GM23338 (cell line): ENCODE measurements at regions not wholly inside any gene's neighbourhood (a gene's known extent, or its start where the extent isn't known, plus 50 kb on each side); places are given as distances from the start of the nearest gene placed in this dataset.

ENCODE experiments used
- CREB1 ChIP-seq: fragments of 250-450 bp; sonication (Bioruptor Pico); IDR thresholded peaks from 2 replicates; pipeline ENCODE4 v1.5.0; 2020; ENCODE audit warnings: low read depth, mild to moderate bottlenecking, moderate library complexity
- EZH2 ChIP-seq: fragments of 200-600 bp; sonication (generic); IDR thresholded peaks from one replicate; pipeline ENCODE4 v1.8.0; 2017; ENCODE audit warnings: antibody characterized with exemption, mild to moderate bottlenecking, low read depth; ENCODE audit not compliant: unreplicated experiment
- EZH2phosphoT487 ChIP-seq: fragments of 200-600 bp; sonication (generic); IDR thresholded peaks from one replicate; pipeline ENCODE4 v1.8.1; 2018; ENCODE audit warnings: antibody characterized with exemption; ENCODE audit not compliant: unreplicated experiment
- JUNB ChIP-seq: IDR thresholded peaks from one replicate; pipeline ENCODE4 v1.6.1; 2016; ENCODE audit warnings: antibody characterized with exemption; ENCODE audit not compliant: unreplicated experiment
- POLR2AphosphoS5 ChIP-seq: IDR thresholded peaks from 2 replicates; pipeline ENCODE4 v1.6.1; 2016; ENCODE audit warnings: antibody characterized with exemption, low read depth
- STAT1 ChIP-seq: IDR thresholded peaks from one replicate; pipeline ENCODE4 v1.6.1; 2016; ENCODE audit warnings: antibody characterized with exemption; ENCODE audit not compliant: unreplicated experiment
- ZNF114 ChIP-seq: fragments of 250-450 bp; sonication (Bioruptor Pico); IDR thresholded peaks from 2 replicates; pipeline ENCODE4 v1.5.0; 2020; ENCODE audit warnings: mild to moderate bottlenecking, moderate library complexity
- TF ChIP-seq, protein P1 (sequence below), 2 experiments: fragments of 200-600 bp in 1 of 2; sonication (generic) in 1 of 2; conservative IDR thresholded peaks; 2 replicates each; pipeline versions ENCODE4 v1.5.1 to v1.6.1; 2016 to 2017; ENCODE audit warnings: antibody characterized with exemption in 2 of 2, low read depth in 2 of 2, mild to moderate bottlenecking in 2 of 2, moderate library complexity in 1 of 2
- TF ChIP-seq, protein P2 (sequence below): IDR thresholded peaks from one replicate; pipeline ENCODE4 v1.6.1; 2018; ENCODE audit warnings: antibody characterized with exemption; ENCODE audit not compliant: unreplicated experiment

DNA sequence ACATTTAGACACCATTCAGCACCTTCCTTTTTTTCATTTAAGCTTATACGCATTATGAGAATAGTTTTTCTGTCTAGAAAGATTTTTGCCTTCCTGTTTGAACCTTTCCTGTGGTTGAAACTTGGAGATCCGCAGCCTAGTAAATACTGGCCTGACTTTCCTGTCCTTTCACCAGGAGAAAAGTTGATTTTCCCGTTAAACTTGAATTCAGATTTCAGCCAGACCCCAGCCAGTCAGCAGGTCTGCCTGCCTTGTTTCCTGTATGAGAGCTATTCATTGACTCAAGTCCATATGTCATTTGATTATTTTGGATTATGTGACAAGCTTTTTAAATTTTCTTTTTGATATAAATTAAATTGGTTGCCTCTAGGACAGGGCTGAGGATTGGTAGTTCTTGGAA lies 71.5 kb downstream of the EVX1 start:
- TF ChIP-seq, protein P1, sequence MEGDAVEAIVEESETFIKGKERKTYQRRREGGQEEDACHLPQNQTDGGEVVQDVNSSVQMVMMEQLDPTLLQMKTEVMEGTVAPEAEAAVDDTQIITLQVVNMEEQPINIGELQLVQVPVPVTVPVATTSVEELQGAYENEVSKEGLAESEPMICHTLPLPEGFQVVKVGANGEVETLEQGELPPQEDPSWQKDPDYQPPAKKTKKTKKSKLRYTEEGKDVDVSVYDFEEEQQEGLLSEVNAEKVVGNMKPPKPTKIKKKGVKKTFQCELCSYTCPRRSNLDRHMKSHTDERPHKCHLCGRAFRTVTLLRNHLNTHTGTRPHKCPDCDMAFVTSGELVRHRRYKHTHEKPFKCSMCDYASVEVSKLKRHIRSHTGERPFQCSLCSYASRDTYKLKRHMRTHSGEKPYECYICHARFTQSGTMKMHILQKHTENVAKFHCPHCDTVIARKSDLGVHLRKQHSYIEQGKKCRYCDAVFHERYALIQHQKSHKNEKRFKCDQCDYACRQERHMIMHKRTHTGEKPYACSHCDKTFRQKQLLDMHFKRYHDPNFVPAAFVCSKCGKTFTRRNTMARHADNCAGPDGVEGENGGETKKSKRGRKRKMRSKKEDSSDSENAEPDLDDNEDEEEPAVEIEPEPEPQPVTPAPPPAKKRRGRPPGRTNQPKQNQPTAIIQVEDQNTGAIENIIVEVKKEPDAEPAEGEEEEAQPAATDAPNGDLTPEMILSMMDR (conservative IDR thresholded peaks at IDR 0.05; ENCODE audit: low read depth in 2 of 2): no peak
- no peak for TF ChIP-seq EZH2
- no peak for TF ChIP-seq STAT1
- no peak for TF ChIP-seq POLR2AphosphoS5
- TF ChIP-seq, protein P2, sequence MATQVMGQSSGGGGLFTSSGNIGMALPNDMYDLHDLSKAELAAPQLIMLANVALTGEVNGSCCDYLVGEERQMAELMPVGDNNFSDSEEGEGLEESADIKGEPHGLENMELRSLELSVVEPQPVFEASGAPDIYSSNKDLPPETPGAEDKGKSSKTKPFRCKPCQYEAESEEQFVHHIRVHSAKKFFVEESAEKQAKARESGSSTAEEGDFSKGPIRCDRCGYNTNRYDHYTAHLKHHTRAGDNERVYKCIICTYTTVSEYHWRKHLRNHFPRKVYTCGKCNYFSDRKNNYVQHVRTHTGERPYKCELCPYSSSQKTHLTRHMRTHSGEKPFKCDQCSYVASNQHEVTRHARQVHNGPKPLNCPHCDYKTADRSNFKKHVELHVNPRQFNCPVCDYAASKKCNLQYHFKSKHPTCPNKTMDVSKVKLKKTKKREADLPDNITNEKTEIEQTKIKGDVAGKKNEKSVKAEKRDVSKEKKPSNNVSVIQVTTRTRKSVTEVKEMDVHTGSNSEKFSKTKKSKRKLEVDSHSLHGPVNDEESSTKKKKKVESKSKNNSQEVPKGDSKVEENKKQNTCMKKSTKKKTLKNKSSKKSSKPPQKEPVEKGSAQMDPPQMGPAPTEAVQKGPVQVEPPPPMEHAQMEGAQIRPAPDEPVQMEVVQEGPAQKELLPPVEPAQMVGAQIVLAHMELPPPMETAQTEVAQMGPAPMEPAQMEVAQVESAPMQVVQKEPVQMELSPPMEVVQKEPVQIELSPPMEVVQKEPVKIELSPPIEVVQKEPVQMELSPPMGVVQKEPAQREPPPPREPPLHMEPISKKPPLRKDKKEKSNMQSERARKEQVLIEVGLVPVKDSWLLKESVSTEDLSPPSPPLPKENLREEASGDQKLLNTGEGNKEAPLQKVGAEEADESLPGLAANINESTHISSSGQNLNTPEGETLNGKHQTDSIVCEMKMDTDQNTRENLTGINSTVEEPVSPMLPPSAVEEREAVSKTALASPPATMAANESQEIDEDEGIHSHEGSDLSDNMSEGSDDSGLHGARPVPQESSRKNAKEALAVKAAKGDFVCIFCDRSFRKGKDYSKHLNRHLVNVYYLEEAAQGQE: no peak
- TF ChIP-seq ZNF114 (CRISPR knock-in tag): no peak
- TF ChIP-seq CREB1 (CRISPR knock-in tag): no peak
- TF ChIP-seq JUNB: no peak
- no peak for TF ChIP-seq EZH2phosphoT487
